ENCODE measurements at regions not wholly inside any gene's neighbourhood (a gene's known extent, or its start where the extent isn't known, plus 50 kb on each side); places are given as distances from the start of the nearest gene placed in this dataset.

- H3K4me3 Mint-ChIP-seq: no peak overlapping the region
- H3K4me3 ChIP-seq: no peak overlapping the region
- DNase-seq (ENCODE audit: low spot score): no peak
- H2AFZ ChIP-seq: no peak overlapping the region
- peaks cover 4% of the 10 kb centered on the region; the same call in 1 of the 2 replicates for H3K9me2 ChIP-seq (ENCODE audit: insufficient read depth)
- ATAC-seq: no peak
- H3K27me3 Mint-ChIP-seq (ENCODE audit: insufficient read depth, low read depth, poor library complexity): peaks cover 2% of the 10 kb centered on the region
- H3K79me2 ChIP-seq (replicated peaks; ENCODE audit: insufficient read depth): no peaks in the 10 kb centered on the region
- H3K36me3 ChIP-seq (ENCODE audit: insufficient read depth): no peaks in the 10 kb centered on the region
- peaks cover 5% of the 10 kb centered on the region for H3K4me1 Mint-ChIP-seq
- no peak overlapping the region for H3K27ac ChIP-seq (ENCODE audit: low read depth)
- TF ChIP-seq POLR2AphosphoS5 (IDR thresholded peaks at IDR 0.05; ENCODE audit: low read depth) (no peak), EZH2phosphoT487 (IDR thresholded peaks at IDR 0.05; ENCODE audit: unreplicated experiment) (no peak), ZNF114 (CRISPR knock-in tag; IDR thresholded peaks at IDR 0.05) (no peak), NANOG (IDR thresholded peaks at IDR 0.05; ENCODE audit: borderline replicate concordance) (no peak), REST (IDR thresholded peaks at IDR 0.05; ENCODE audit: unreplicated experiment) (no peak), CTCF (conservative IDR thresholded peaks at IDR 0.05; ENCODE audit: low read depth in 2 of 2) (no peak), JUNB (IDR thresholded peaks at IDR 0.05; ENCODE audit: unreplicated experiment) (no peak)
- H3K9me3 Mint-ChIP-seq: no peaks in the 10 kb centered on the region
- H3K36me3 Mint-ChIP-seq (ENCODE audit: low read depth): no peaks in the 10 kb centered on the region
- no peaks in the 10 kb centered on the region for H3K4me1 ChIP-seq (ENCODE audit: insufficient read depth)
- H3K27ac Mint-ChIP-seq: no peak overlapping the region
- H3F3A ChIP-seq (replicated peaks; ENCODE audit: low read depth): no peaks in the 10 kb centered on the region
- no peaks in the 10 kb centered on the region for H4K20me1 ChIP-seq (replicated peaks; ENCODE audit: insufficient read depth)
- H3K4me2 ChIP-seq: no peak overlapping the region
- no peaks in the 10 kb centered on the region for H3K27me3 ChIP-seq (ENCODE audit: insufficient read depth)
These were observed 62.9 kb upstream of the SIM2 start for GRCh38 chr21:36636016-36636415.

- Mint-ChIP-seq H3K4me1 (peaks cover 5% of the 10 kb centered on the region), H3K9me3 (no peaks in the 10 kb centered on the region), H3K27ac (no peak overlapping the region), H3K4me3 (no peak overlapping the region), H3K36me3 (ENCODE audit: low read depth) (no peaks in the 10 kb centered on the region), H3K27me3 (ENCODE audit: insufficient read depth, low read depth, poor library complexity) (peaks cover 2% of the 10 kb centered on the region)
- H3K27ac ChIP-seq (ENCODE audit: low read depth): no peak overlapping the region
- 0 out of 2 replicates have a peak, but pooled peaks cover 3% of the 10 kb centered on the region for H3K4me1 ChIP-seq (ENCODE audit: insufficient read depth)
- no peaks in the 10 kb centered on the region for H3K79me2 ChIP-seq (replicated peaks; ENCODE audit: insufficient read depth)
- DNase-seq (ENCODE audit: low spot score) (no peak), ATAC-seq (no peak)
- H4K20me1 ChIP-seq (replicated peaks; ENCODE audit: insufficient read depth): no peaks in the 10 kb centered on the region
- no peak overlapping the region for H3K4me3 ChIP-seq
- H3K9me2 ChIP-seq (ENCODE audit: insufficient read depth): peaks cover 4% of the 10 kb centered on the region; the same call in 1 of the 2 replicates
- no peaks in the 10 kb centered on the region for H3K36me3 ChIP-seq (ENCODE audit: insufficient read depth)
- H3K27me3 ChIP-seq (ENCODE audit: insufficient read depth): no peaks in the 10 kb centered on the region
- H3F3A ChIP-seq (replicated peaks; ENCODE audit: low read depth): no peaks in the 10 kb centered on the region
- no peak overlapping the region for H2AFZ ChIP-seq
- no peak overlapping the region for H3K4me2 ChIP-seq
- TF ChIP-seq ZNF462 (CRISPR knock-in tag; IDR thresholded peaks at IDR 0.05): no peak
These were observed 62.5 kb upstream of the SIM2 start for GRCh38 chr21:36636439-36636838.
